ENCODE measurements at regions not wholly inside any gene's neighbourhood (a gene's known extent, or its start where the extent isn't known, plus 50 kb on each side); places are given as distances from the start of the nearest gene placed in this dataset.

DNA sequence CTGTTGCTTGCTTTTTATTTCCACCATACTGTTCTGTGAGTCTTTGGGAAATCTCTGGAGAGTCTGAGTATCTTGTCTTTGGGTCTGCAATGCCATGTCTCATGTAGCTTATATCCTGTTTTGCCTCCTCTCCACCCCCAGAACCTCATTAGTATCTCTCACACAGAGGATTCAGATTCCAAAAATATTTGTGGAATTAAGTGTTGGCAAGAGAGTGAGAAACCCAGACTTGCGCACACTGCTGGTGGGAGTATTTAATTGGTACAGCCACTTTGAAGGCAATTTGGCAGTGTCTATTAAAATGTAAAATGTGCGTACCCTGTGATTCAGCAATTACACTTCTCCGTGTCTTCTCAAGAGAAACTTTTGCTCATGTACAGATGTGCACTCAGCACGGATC is 68.6 kb downstream of the ZNF621 start:
- Mint-ChIP-seq H3K4me1 (peaks cover 7% of the 10 kb centered on the region), H3K27me3 (ENCODE audit: low read depth) (no peaks in the 10 kb centered on the region), H3K36me3 (no peaks in the 10 kb centered on the region), H3K27ac (peak overlapping the region; percentile 54), H3K9me3 (peaks cover 7% of the 10 kb centered on the region), H3K4me3 (no peak overlapping the region)
- no peak for TF ChIP-seq CTCF (IDR thresholded peaks at IDR 0.05; ENCODE audit: unreplicated experiment)
- no peak for DNase-seq (ENCODE audit: low spot score in 2 of 2, unreplicated experiment in 2 of 2)

GRCh38 chr3:40597441-40597840 is 72.7 kb downstream of the ZNF621 start:
- Mint-ChIP-seq H3K27me3 (ENCODE audit: low read depth) (no peaks in the 10 kb centered on the region), H3K9me3 (peaks cover 7% of the 10 kb centered on the region), H3K27ac (no peak overlapping the region), H3K36me3 (no peaks in the 10 kb centered on the region), H3K4me1 (peaks cover 7% of the 10 kb centered on the region), H3K4me3 (no peak overlapping the region)
- no peak for TF ChIP-seq CTCF (IDR thresholded peaks at IDR 0.05; ENCODE audit: unreplicated experiment)
- DNase-seq (ENCODE audit: low spot score in 2 of 2, unreplicated experiment in 2 of 2): no peak

GRCh38 chr3:40598338-40598737 is 73.6 kb downstream of the ZNF621 start:
- no peak overlapping the region for H3K27ac Mint-ChIP-seq
- no peak for TF ChIP-seq CTCF (IDR thresholded peaks at IDR 0.05; ENCODE audit: unreplicated experiment)

GRCh38 chr3:40598962-40599361 is 74.2 kb downstream of the ZNF621 start:
- TF ChIP-seq CTCF (IDR thresholded peaks at IDR 0.05; ENCODE audit: unreplicated experiment): no peak
- Mint-ChIP-seq H3K27me3 (ENCODE audit: low read depth) (no peaks in the 10 kb centered on the region), H3K4me1 (no peaks in the 10 kb centered on the region), H3K36me3 (no peaks in the 10 kb centered on the region), H3K9me3 (peaks cover 7% of the 10 kb centered on the region), H3K27ac (no peak overlapping the region), H3K4me3 (no peak overlapping the region)
- DNase-seq (ENCODE audit: low spot score in 2 of 2, unreplicated experiment in 2 of 2): no peak

More at GRCh38 chr3:40598338-40598737, 73.6 kb downstream of the ZNF621 start:
- DNase-seq (ENCODE audit: low spot score in 2 of 2, unreplicated experiment in 2 of 2): no peak
- no peaks in the 10 kb centered on the region for H3K36me3 Mint-ChIP-seq
- H3K4me1 Mint-ChIP-seq: peaks cover 4% of the 10 kb centered on the region
- H3K9me3 Mint-ChIP-seq: peaks cover 7% of the 10 kb centered on the region
- H3K4me3 Mint-ChIP-seq: no peak overlapping the region
- H3K27me3 Mint-ChIP-seq (ENCODE audit: low read depth): no peaks in the 10 kb centered on the region

GRCh38 chr3:40602778-40603385 is 78.1 kb downstream of the ZNF621 start:
- peaks cover 7% of the 10 kb centered on the region for H3K9me3 Mint-ChIP-seq
- no peaks in the 10 kb centered on the region for H3K36me3 Mint-ChIP-seq
- DNase-seq (ENCODE audit: low spot score in 2 of 2, unreplicated experiment in 2 of 2): no peak
- H3K27me3 Mint-ChIP-seq (ENCODE audit: low read depth): peaks cover 1% of the 10 kb centered on the region
- no peak for TF ChIP-seq CTCF (IDR thresholded peaks at IDR 0.05; ENCODE audit: unreplicated experiment)
- H3K27ac Mint-ChIP-seq: no peak overlapping the region
- peaks cover 3% of the 10 kb centered on the region for H3K4me1 Mint-ChIP-seq
- H3K4me3 Mint-ChIP-seq: no peak overlapping the region

DNA sequence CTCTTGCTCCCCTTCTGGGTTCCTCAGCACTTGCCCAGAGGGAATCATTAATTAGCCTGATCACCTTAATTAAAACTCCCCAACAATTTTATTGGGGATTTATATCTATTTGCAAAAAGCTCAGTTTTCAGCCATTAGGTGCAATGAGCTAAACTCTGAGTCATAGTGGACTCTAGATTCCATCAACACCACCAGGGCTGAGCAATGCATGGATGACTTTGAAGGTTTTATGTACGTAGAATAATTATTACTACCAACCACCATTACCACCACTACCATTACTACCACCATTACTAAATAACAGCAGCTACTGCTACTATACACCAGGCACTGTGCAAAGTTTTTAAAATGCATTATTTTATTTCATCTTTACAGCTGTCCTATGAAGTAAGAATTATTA is 81.2 kb downstream of the ZNF621 start:
- H3K27me3 Mint-ChIP-seq (ENCODE audit: low read depth): peaks cover 4% of the 10 kb centered on the region
- peaks cover 3% of the 10 kb centered on the region for H3K4me1 Mint-ChIP-seq
- peaks cover 7% of the 10 kb centered on the region for H3K9me3 Mint-ChIP-seq
- no peak overlapping the region for H3K27ac Mint-ChIP-seq
- no peak for DNase-seq (ENCODE audit: low spot score in 2 of 2, unreplicated experiment in 2 of 2)
- no peak overlapping the region for H3K4me3 Mint-ChIP-seq
- TF ChIP-seq CTCF (IDR thresholded peaks at IDR 0.05; ENCODE audit: unreplicated experiment): no peak
- H3K36me3 Mint-ChIP-seq: no peaks in the 10 kb centered on the region
